ENCODE measurements at regions not wholly inside any gene's neighbourhood (a gene's known extent, or its start where the extent isn't known, plus 50 kb on each side); places are given as distances from the start of the nearest gene placed in this dataset.
"Not testable (repeated sequence)": the region's sequence is repeated elsewhere in the genome, so short reads cannot be mapped to it uniquely, and the experiment has no call there.

- Mint-ChIP-seq H3K27me3 (peaks cover 0 to 13% (median 0%) of the 10 kb centered on the region in 5 donors), H3K4me1 (no peaks in the 10 kb centered on the region), H3K4me3 (no peak overlapping the region), H3K27ac (no peak overlapping the region), H3K9me3 (peaks cover 0 to 24% (median 5%) of the 10 kb centered on the region in 9 donors), H3K36me3 (peaks cover 0 to 10% (median 0%) of the 10 kb centered on the region in 3 donors)
- ATAC-seq (no peak), DNase-seq (no peak)
- POLR2A ChIA-PET, result no interaction called here
These were observed 474.6 kb downstream of the CBLN4 start for GRCh38 chr20:55530763-55531162.

GRCh38 chr20:55528482-55528881 is 476.8 kb downstream of the CBLN4 start:
- Mint-ChIP-seq H3K36me3 (peaks cover 0 to 5% (median 0%) of the 10 kb centered on the region in 3 donors), H3K27me3 (peaks cover 0 to 12% (median 0%) of the 10 kb centered on the region in 5 donors)

GRCh38 chr20:55522296-55522815 is 483.0 kb downstream of the CBLN4 start:
- Mint-ChIP-seq H3K4me3 (no peak overlapping the region), H3K9me3 (peaks cover 2 to 14% (median 6%) of the 10 kb centered on the region in 9 donors), H3K4me1 (no peaks in the 10 kb centered on the region), H3K27me3 (peaks cover 0 to 6% (median 0%) of the 10 kb centered on the region in 5 donors), H3K27ac (no peak overlapping the region), H3K36me3 (peaks cover 0 to 5% (median 0%) of the 10 kb centered on the region in 3 donors)
- no peak for ATAC-seq
- DNase-seq, result no peak
- POLR2A ChIA-PET, result no interaction called here

More at GRCh38 chr20:55528482-55528881, 476.8 kb downstream of the CBLN4 start:
- ATAC-seq, result no peak
- H3K27ac Mint-ChIP-seq, result no peak overlapping the region
- DNase-seq, result no peak
- H3K4me3 Mint-ChIP-seq, result no peak overlapping the region
- H3K9me3 Mint-ChIP-seq, result peaks cover under 1 to 15% (median 6%) of the 10 kb centered on the region in 9 donors
- POLR2A ChIA-PET, result no interaction called here
- no peaks in the 10 kb centered on the region for H3K4me1 Mint-ChIP-seq

GRCh38 chr20:55517584-55517983 is 487.7 kb downstream of the CBLN4 start:
- H3K4me1 Mint-ChIP-seq, POLR2A ChIA-PET, DNase-seq: not testable (repeated sequence)

GRCh38 chr20:55515832-55516231 is 489.5 kb downstream of the CBLN4 start:
- Mint-ChIP-seq H3K36me3 (no peaks in the 10 kb centered on the region), H3K9me3 (peaks cover 0 to 10% (median 0%) of the 10 kb centered on the region in 9 donors), H3K4me1 (no peaks in the 10 kb centered on the region), H3K27me3 (no peaks in the 10 kb centered on the region), H3K27ac (no peak overlapping the region), H3K4me3 (no peak overlapping the region)
- no peak for ATAC-seq
- POLR2A ChIA-PET, result no interaction called here
- DNase-seq, result no peak

More at GRCh38 chr20:55517584-55517983, 487.7 kb downstream of the CBLN4 start:
- H3K4me3 Mint-ChIP-seq, H3K27me3 Mint-ChIP-seq, H3K27ac Mint-ChIP-seq, ATAC-seq, H3K36me3 Mint-ChIP-seq: not testable (repeated sequence)
- peaks cover 0 to 18% (median 3%) of the 10 kb centered on the region in 9 donors for H3K9me3 Mint-ChIP-seq

- ATAC-seq (no peak), DNase-seq (no peak)
- Mint-ChIP-seq H3K27me3 (no peaks in the 10 kb centered on the region), H3K9me3 (peaks cover 0 to 9% (median 0%) of the 10 kb centered on the region in 9 donors), H3K27ac (no peak overlapping the region), H3K4me3 (no peak overlapping the region), H3K4me1 (no peaks in the 10 kb centered on the region), H3K36me3 (no peaks in the 10 kb centered on the region)
- POLR2A ChIA-PET, result no interaction called here
These were observed 490.8 kb downstream of the CBLN4 start for GRCh38 chr20:55514531-55514930.

- H3K27me3 Mint-ChIP-seq, result no peaks in the 10 kb centered on the region
- H3K27ac Mint-ChIP-seq, result no peak overlapping the region
- DNase-seq (no peak), ATAC-seq (no peak)
- H3K36me3 Mint-ChIP-seq, result no peaks in the 10 kb centered on the region
- H3K4me3 Mint-ChIP-seq, result no peak overlapping the region
- POLR2A ChIA-PET, result no interaction called here
- H3K4me1 Mint-ChIP-seq, result no peaks in the 10 kb centered on the region
- H3K9me3 Mint-ChIP-seq, result peaks cover 0 to 9% (median 0%) of the 10 kb centered on the region in 9 donors
These were observed 491.4 kb downstream of the CBLN4 start for GRCh38 chr20:55513954-55514353.

- Mint-ChIP-seq H3K4me3 (no peak overlapping the region), H3K9me3 (peaks cover 7 to 36% (median 21%) of the 10 kb centered on the region in 9 donors), H3K27me3 (peaks cover 0 to 2% (median 0%) of the 10 kb centered on the region in 5 donors), H3K27ac (no peak overlapping the region), H3K36me3 (no peaks in the 10 kb centered on the region), H3K4me1 (no peaks in the 10 kb centered on the region)
- POLR2A ChIA-PET, result no interaction called here
- ATAC-seq (no peak), DNase-seq (no peak)
These were observed 505.2 kb downstream of the CBLN4 start for GRCh38 chr20:55500130-55500529.

- H3K27ac Mint-ChIP-seq, result no peak overlapping the region
- H3K4me1 Mint-ChIP-seq, result no peaks in the 10 kb centered on the region
- no peak overlapping the region for H3K4me3 Mint-ChIP-seq
- peaks cover 0 to 33% (median 11%) of the 10 kb centered on the region in 9 donors for H3K9me3 Mint-ChIP-seq
- DNase-seq (no peak), ATAC-seq (no peak)
- POLR2A ChIA-PET, result no interaction called here
- peaks cover 0 to 1% (median 0%) of the 10 kb centered on the region in 5 donors for H3K27me3 Mint-ChIP-seq
- peaks cover 0 to 4% (median 0%) of the 10 kb centered on the region in 3 donors for H3K36me3 Mint-ChIP-seq
These were observed 516.7 kb downstream of the CBLN4 start for GRCh38 chr20:55488593-55488992.

GRCh38 chr20:55478724-55479450 is 526.4 kb downstream of the CBLN4 start:
- DNase-seq (no peak), ATAC-seq (no peak)
- POLR2A ChIA-PET, result no interaction called here
- peaks cover 0 to 3% (median 0%) of the 10 kb centered on the region in 5 donors for H3K27me3 Mint-ChIP-seq
- peaks cover 0 to 27% (median 2%) of the 10 kb centered on the region in 9 donors for H3K9me3 Mint-ChIP-seq
- H3K27ac Mint-ChIP-seq, result no peak overlapping the region
- no peaks in the 10 kb centered on the region for H3K36me3 Mint-ChIP-seq
- no peaks in the 10 kb centered on the region for H3K4me1 Mint-ChIP-seq
- H3K4me3 Mint-ChIP-seq, result no peak overlapping the region

GRCh38 chr20:55472704-55473103 is 532.6 kb downstream of the CBLN4 start:
- no peak overlapping the region for H3K4me3 Mint-ChIP-seq
- no peaks in the 10 kb centered on the region for H3K4me1 Mint-ChIP-seq
- DNase-seq, result no peak
- H3K36me3 Mint-ChIP-seq, result no peaks in the 10 kb centered on the region
- ATAC-seq, result no peak
- H3K9me3 Mint-ChIP-seq, result peaks cover 0 to 11% (median 1%) of the 10 kb centered on the region in 9 donors
- H3K27me3 Mint-ChIP-seq, result peaks cover 0 to 5% (median 0%) of the 10 kb centered on the region in 5 donors
- POLR2A ChIA-PET, result no interaction called here
- no peak overlapping the region for H3K27ac Mint-ChIP-seq

GRCh38 chr20:55471052-55472006 is 534.0 kb downstream of the CBLN4 start:
- no peak overlapping the region for H3K4me3 Mint-ChIP-seq
- peaks cover 0 to 8% (median 0%) of the 10 kb centered on the region in 9 donors for H3K9me3 Mint-ChIP-seq
- ATAC-seq, result no peak
- H3K27me3 Mint-ChIP-seq, result peaks cover 0 to 5% (median 0%) of the 10 kb centered on the region in 5 donors
- no peak overlapping the region for H3K27ac Mint-ChIP-seq
- no peaks in the 10 kb centered on the region for H3K36me3 Mint-ChIP-seq
- POLR2A ChIA-PET, result no interaction called here
- DNase-seq, result no peak
- H3K4me1 Mint-ChIP-seq, result no peaks in the 10 kb centered on the region

GRCh38 chr20:55469074-55469473 is 536.2 kb downstream of the CBLN4 start:
- no peak for DNase-seq
- POLR2A ChIA-PET, result no interaction called here
- Mint-ChIP-seq H3K27me3 (peaks cover 0 to 5% (median 0%) of the 10 kb centered on the region in 5 donors), H3K9me3 (peaks cover 0 to 12% (median 0%) of the 10 kb centered on the region in 9 donors), H3K4me1 (no peaks in the 10 kb centered on the region), H3K27ac (no peak overlapping the region), H3K4me3 (no peak overlapping the region), H3K36me3 (no peaks in the 10 kb centered on the region)
- ATAC-seq, result no peak

Data from naive thymus-derived CD8-positive, alpha-beta T cell (primary cell).